Caco-2 (cell line): ENCODE measurements at regions not wholly inside any gene's neighbourhood (a gene's known extent, or its start where the extent isn't known, plus 50 kb on each side); places are given as distances from the start of the nearest gene placed in this dataset.

Experiments
- BruUV-seq: library from RNA; stranded (reverse); fragments of 400-500 nt; replicated peaks from 2 replicates; lab custom pipeline; 2021; lab: Mats Ljungman, UMichigan
- CTCF ChIA-PET: fragments of 300-600 bp; sonication (Branson Sonifier 250); formaldehyde crosslinking; loops from one replicate; lab custom pipeline; 2022; ENCODE audit warnings: antibody characterized with exemption; lab: Charles Lee
- POLR2A ChIA-PET: fragments of 300-600 bp; sonication (Branson Sonifier 250); formaldehyde crosslinking; loops from one replicate; lab custom pipeline; 2022; ENCODE audit warnings: antibody characterized with exemption; lab: Charles Lee
- DNase-seq, 2 experiments: peaks; one replicate each; pipeline versions ENCODE4 v3.0.0 to v3.0.0-alpha.2; 2020 to 2022
- H3K27me3 ChIP-seq: replicated peaks from 2 replicates; pipeline ENCODE4 v1.6.0; 2011; ENCODE audit warnings: low read length; ENCODE audit not compliant: control insufficient read depth, insufficient read depth
- H3K36me3 ChIP-seq: 2 replicates; pipeline ENCODE4 v1.5.1; 2011; ENCODE audit warnings: low read length; ENCODE audit not compliant: control insufficient read depth, insufficient read depth
- H3K4me1 ChIP-seq: fragments of 250-450 bp; sonication (Bioruptor Pico); 2 replicates; pipeline ENCODE4 v1.5.1; 2020; ENCODE audit warnings: mild to moderate bottlenecking
- H3K4me3 ChIP-seq: 2 replicates; pipeline ENCODE4 v1.5.1; 2011; ENCODE audit warnings: low read depth, mild to moderate bottlenecking, control low read depth, low read length
- H3K9me3 ChIP-seq: fragments of 250-450 bp; sonication (Bioruptor Pico); 2 replicates; pipeline ENCODE4 v1.5.1; 2020; ENCODE audit warnings: mild to moderate bottlenecking, moderate library complexity
- H3K27ac Mint-ChIP-seq: one replicate; pipeline ENCODE4 v1.8.0; 2022; ENCODE audit warnings: mixed read lengths; ENCODE audit not compliant: unreplicated experiment
- H3K27me3 Mint-ChIP-seq: one replicate; pipeline ENCODE4 v1.8.0; 2022; ENCODE audit warnings: mixed read lengths; ENCODE audit not compliant: insufficient read depth, unreplicated experiment
- H3K36me3 Mint-ChIP-seq: one replicate; pipeline ENCODE4 v1.8.0; 2022; ENCODE audit warnings: mild to moderate bottlenecking, mixed read lengths; ENCODE audit not compliant: insufficient read depth, unreplicated experiment
- H3K4me1 Mint-ChIP-seq: one replicate; pipeline ENCODE4 v1.8.0; 2022; ENCODE audit warnings: low read depth, mixed read lengths; ENCODE audit not compliant: unreplicated experiment
- H3K4me3 Mint-ChIP-seq: one replicate; pipeline ENCODE4 v1.8.0; 2022; ENCODE audit warnings: mild to moderate bottlenecking, moderate library complexity, mixed read lengths; ENCODE audit not compliant: unreplicated experiment
- H3K9me3 Mint-ChIP-seq: one replicate; pipeline ENCODE4 v1.8.0; 2022; ENCODE audit warnings: mixed read lengths; ENCODE audit not compliant: unreplicated experiment
- intact Hi-C: fragments of 100-400 bp; cut with micrococcal nuclease; formaldehyde crosslinking; loops from one replicate; pipeline ENCODE4 v1.10.0; 2022; ENCODE audit not compliant: unreplicated experiment
- TF ChIP-seq, protein P1 (sequence below), 2 experiments: fragments of 200-600 bp in 1 of 2; IDR thresholded peaks; 1 replicate in 1 of 2; 2 replicates in 1 of 2; pipeline versions ENCODE4 v1.5.1 to v1.8.0; 2011 to 2022; ENCODE audit warnings: antibody characterized with exemption in 1 of 2, control low read depth in 1 of 2, inconsistent platforms in 1 of 2, low read depth in 1 of 2, low read length in 1 of 2, mild to moderate bottlenecking in 1 of 2, moderate library complexity in 1 of 2; ENCODE audit not compliant: insufficient read depth in 1 of 2, severe bottlenecking in 1 of 2, unreplicated experiment in 1 of 2

DNA sequence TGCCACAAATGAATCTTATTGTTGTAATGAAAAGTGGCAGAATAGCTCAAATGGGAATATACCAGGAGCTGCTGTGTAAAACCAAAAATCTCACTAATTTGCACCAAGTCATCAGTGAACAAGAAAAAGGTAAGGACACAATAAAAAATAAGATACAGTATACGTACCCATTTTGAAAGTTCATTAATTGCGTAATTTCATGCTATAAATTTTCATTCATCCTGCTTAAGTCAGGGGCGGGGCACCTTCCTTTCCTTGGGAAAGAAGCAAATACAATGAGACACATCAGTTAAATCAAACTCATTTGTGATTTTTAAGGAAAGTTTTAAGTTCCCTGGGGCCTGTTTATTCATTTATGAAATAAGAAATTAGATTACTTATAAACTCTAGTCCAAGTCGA is 65.4 kb downstream of the HSPA13 start:
- Mint-ChIP-seq H3K27ac (no peak overlapping the region), H3K4me3 (no peak overlapping the region), H3K4me1 (no peaks in the 10 kb centered on the region), H3K36me3 (no peaks in the 10 kb centered on the region), H3K9me3 (no peaks in the 10 kb centered on the region), H3K27me3 (peaks cover 7% of the 10 kb centered on the region)
- TF ChIP-seq, protein P1, sequence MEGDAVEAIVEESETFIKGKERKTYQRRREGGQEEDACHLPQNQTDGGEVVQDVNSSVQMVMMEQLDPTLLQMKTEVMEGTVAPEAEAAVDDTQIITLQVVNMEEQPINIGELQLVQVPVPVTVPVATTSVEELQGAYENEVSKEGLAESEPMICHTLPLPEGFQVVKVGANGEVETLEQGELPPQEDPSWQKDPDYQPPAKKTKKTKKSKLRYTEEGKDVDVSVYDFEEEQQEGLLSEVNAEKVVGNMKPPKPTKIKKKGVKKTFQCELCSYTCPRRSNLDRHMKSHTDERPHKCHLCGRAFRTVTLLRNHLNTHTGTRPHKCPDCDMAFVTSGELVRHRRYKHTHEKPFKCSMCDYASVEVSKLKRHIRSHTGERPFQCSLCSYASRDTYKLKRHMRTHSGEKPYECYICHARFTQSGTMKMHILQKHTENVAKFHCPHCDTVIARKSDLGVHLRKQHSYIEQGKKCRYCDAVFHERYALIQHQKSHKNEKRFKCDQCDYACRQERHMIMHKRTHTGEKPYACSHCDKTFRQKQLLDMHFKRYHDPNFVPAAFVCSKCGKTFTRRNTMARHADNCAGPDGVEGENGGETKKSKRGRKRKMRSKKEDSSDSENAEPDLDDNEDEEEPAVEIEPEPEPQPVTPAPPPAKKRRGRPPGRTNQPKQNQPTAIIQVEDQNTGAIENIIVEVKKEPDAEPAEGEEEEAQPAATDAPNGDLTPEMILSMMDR (IDR thresholded peaks at IDR 0.05; ENCODE audit: insufficient read depth in 1 of 2, low read depth in 1 of 2, low read length in 1 of 2, severe bottlenecking in 1 of 2, unreplicated experiment in 1 of 2), result no peak
- POLR2A ChIA-PET, result no interaction called here
- H3K36me3 ChIP-seq, result no peaks in the 10 kb centered on the region
- no peak overlapping the region for H3K4me3 ChIP-seq
- no peaks in the 10 kb centered on the region for H3K4me1 ChIP-seq
- DNase-seq, result no peak
- BruUV-seq, result no TSS peak
- CTCF ChIA-PET, result no interaction called here
- no peaks in the 10 kb centered on the region for H3K9me3 ChIP-seq
- H3K27me3 ChIP-seq, result no peaks in the 10 kb centered on the region; the same call in 1 of the 2 replicates
- intact Hi-C loops, result no loop called here

DNA sequence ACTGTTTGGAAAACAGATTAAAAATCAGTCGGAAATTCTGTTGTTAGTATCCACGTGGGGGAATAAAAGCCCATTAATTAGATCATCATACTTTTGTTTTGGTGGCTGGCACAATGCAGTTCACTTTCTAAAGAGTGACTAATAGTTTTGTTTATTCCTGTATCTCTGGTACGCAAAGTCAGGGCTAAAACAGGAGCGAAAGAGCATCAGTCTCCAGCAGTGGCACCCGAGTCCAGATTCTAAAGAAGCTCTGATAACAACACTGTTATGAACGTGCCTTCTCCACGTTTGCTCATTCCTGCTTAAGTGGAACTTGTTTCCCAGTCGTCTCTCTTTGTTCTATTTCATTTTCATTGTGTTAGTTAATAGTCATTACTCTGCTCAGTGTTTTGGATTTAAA is 69.6 kb downstream of the HSPA13 start:
- CTCF ChIA-PET, result no interaction called here
- Histone ChIP-seq H3K36me3 (no peaks in the 10 kb centered on the region), H3K9me3 (no peaks in the 10 kb centered on the region), H3K4me1 (no peaks in the 10 kb centered on the region), H3K27me3 (no peaks in the 10 kb centered on the region; the same call in 1 of the 2 replicates), H3K4me3 (no peak overlapping the region)
- BruUV-seq, result no TSS peak
- intact Hi-C loops, result no loop called here
- Mint-ChIP-seq H3K4me1 (no peaks in the 10 kb centered on the region), H3K36me3 (no peaks in the 10 kb centered on the region), H3K9me3 (no peaks in the 10 kb centered on the region), H3K4me3 (no peak overlapping the region), H3K27ac (no peak overlapping the region), H3K27me3 (peaks cover 17% of the 10 kb centered on the region)
- POLR2A ChIA-PET, result no interaction called here
- TF ChIP-seq, protein P1 (IDR thresholded peaks at IDR 0.05; ENCODE audit: insufficient read depth in 1 of 2, low read depth in 1 of 2, low read length in 1 of 2, severe bottlenecking in 1 of 2, unreplicated experiment in 1 of 2), result no peak
- DNase-seq, result no peak

DNA sequence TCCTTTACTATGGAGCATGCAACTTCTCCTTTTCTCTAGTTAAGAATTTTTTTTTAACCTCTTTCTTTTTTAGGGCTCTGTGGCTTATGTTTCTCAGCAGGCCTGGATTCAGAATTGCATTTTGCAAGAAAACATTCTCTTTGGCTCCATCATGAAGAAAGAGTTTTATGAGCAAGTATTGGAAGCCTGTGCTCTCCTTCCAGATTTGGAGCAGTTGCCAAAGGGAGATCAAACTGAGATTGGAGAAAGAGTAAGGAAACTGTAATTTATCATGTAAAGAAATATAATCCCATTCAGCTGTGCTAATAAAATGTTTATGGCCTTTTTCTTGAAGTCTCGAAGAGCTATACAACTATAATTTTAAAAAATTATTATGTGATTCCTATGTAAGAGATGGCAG is 70.1 kb downstream of the HSPA13 start:
- no peaks in the 10 kb centered on the region for H3K9me3 Mint-ChIP-seq

More for the DNA sequence above, 70.1 kb downstream of the HSPA13 start:
- ChIA-PET CTCF (no interaction called here), POLR2A (no interaction called here)
- Mint-ChIP-seq H3K4me1 (no peaks in the 10 kb centered on the region), H3K27ac (no peak overlapping the region), H3K4me3 (no peak overlapping the region), H3K36me3 (no peaks in the 10 kb centered on the region), H3K27me3 (peaks cover 17% of the 10 kb centered on the region)
- no TSS peak for BruUV-seq
- intact Hi-C loops, result no loop called here
- Histone ChIP-seq H3K36me3 (no peaks in the 10 kb centered on the region), H3K27me3 (no peaks in the 10 kb centered on the region; the same call in 1 of the 2 replicates), H3K4me3 (no peak overlapping the region), H3K4me1 (no peaks in the 10 kb centered on the region), H3K9me3 (no peaks in the 10 kb centered on the region)
- no peak for DNase-seq
- TF ChIP-seq, protein P1 (IDR thresholded peaks at IDR 0.05; ENCODE audit: insufficient read depth in 1 of 2, low read depth in 1 of 2, low read length in 1 of 2, severe bottlenecking in 1 of 2, unreplicated experiment in 1 of 2), result no peak
